ENCODE measurements at regions not wholly inside any gene's neighbourhood (a gene's known extent, or its start where the extent isn't known, plus 50 kb on each side); places are given as distances from the start of the nearest gene placed in this dataset.

GRCh38 chr10:130423455-130424305 lies 287.5 kb downstream of the GLRX3 start:
- Histone ChIP-seq H3K4me3 (ENCODE audit: low read depth in 1 of 2, low read length in 1 of 2) (no peak overlapping the region), H3K36me3 (no peaks in the 10 kb centered on the region), H3K9me3 (no peaks in the 10 kb centered on the region), H3K27ac (no peak overlapping the region), H3K27me3 (no peaks in the 10 kb centered on the region), H3K4me1 (ENCODE audit: control insufficient read depth in 1 of 2, insufficient read depth in 1 of 2, low read depth in 1 of 2, low read length in 1 of 2) (no peaks in the 10 kb centered on the region)
- no peak for TF ChIP-seq CTCF (IDR thresholded peaks at IDR 0.05)

GRCh38 chr10:130424418-130424817 lies 288.2 kb downstream of the GLRX3 start:
- TF ChIP-seq CTCF (IDR thresholded peaks at IDR 0.05), result no peak
- H3K9me3 ChIP-seq, result no peaks in the 10 kb centered on the region

GRCh38 chr10:130425169-130425568 lies 289.0 kb downstream of the GLRX3 start:
- Histone ChIP-seq H3K9me3 (no peaks in the 10 kb centered on the region), H3K27me3 (no peaks in the 10 kb centered on the region), H3K27ac (no peak overlapping the region), H3K4me1 (ENCODE audit: control insufficient read depth in 1 of 2, insufficient read depth in 1 of 2, low read depth in 1 of 2, low read length in 1 of 2) (no peaks in the 10 kb centered on the region), H3K4me3 (ENCODE audit: low read depth in 1 of 2, low read length in 1 of 2) (no peak overlapping the region), H3K36me3 (no peaks in the 10 kb centered on the region)
- TF ChIP-seq CTCF (IDR thresholded peaks at IDR 0.05), result no peak

More at GRCh38 chr10:130424418-130424817, 288.2 kb downstream of the GLRX3 start:
- Histone ChIP-seq H3K4me3 (ENCODE audit: low read depth in 1 of 2, low read length in 1 of 2) (no peak overlapping the region), H3K27ac (no peak overlapping the region), H3K27me3 (no peaks in the 10 kb centered on the region), H3K4me1 (ENCODE audit: control insufficient read depth in 1 of 2, insufficient read depth in 1 of 2, low read depth in 1 of 2, low read length in 1 of 2) (no peaks in the 10 kb centered on the region), H3K36me3 (no peaks in the 10 kb centered on the region)

- no peak overlapping the region for H3K27ac ChIP-seq
- H3K27me3 ChIP-seq, result no peaks in the 10 kb centered on the region
- no peak for TF ChIP-seq CTCF (IDR thresholded peaks at IDR 0.05)
- H3K4me3 ChIP-seq (ENCODE audit: low read depth in 1 of 2, low read length in 1 of 2), result no peak overlapping the region
- H3K4me1 ChIP-seq (ENCODE audit: control insufficient read depth in 1 of 2, insufficient read depth in 1 of 2, low read depth in 1 of 2, low read length in 1 of 2), result no peaks in the 10 kb centered on the region
- no peaks in the 10 kb centered on the region for H3K9me3 ChIP-seq
- no peaks in the 10 kb centered on the region for H3K36me3 ChIP-seq
Measured at GRCh38 chr10:130425881-130426435, 289.8 kb downstream of the GLRX3 start.

- no peaks in the 10 kb centered on the region for H3K36me3 ChIP-seq
- no peak for TF ChIP-seq CTCF (IDR thresholded peaks at IDR 0.05)
- no peaks in the 10 kb centered on the region for H3K27me3 ChIP-seq
- no peak overlapping the region for H3K27ac ChIP-seq
- no peak overlapping the region for H3K4me3 ChIP-seq (ENCODE audit: low read depth in 1 of 2, low read length in 1 of 2)
- H3K4me1 ChIP-seq (ENCODE audit: control insufficient read depth in 1 of 2, insufficient read depth in 1 of 2, low read depth in 1 of 2, low read length in 1 of 2), result no peaks in the 10 kb centered on the region
- H3K9me3 ChIP-seq, result no peaks in the 10 kb centered on the region
Measured at GRCh38 chr10:130427216-130427722, 291.1 kb downstream of the GLRX3 start.
